GM19463 (cell line): ENCODE measurements at regions not wholly inside any gene's neighbourhood (a gene's known extent, or its start where the extent isn't known, plus 50 kb on each side); places are given as distances from the start of the nearest gene placed in this dataset.

Experiments used
- ATAC-seq: cut with Tn5 transposase; IDR thresholded peaks from one replicate; pipeline ENCODE4 v1.9.1; 2021; ENCODE audit warnings: mild to moderate bottlenecking, moderate library complexity; ENCODE audit not compliant: unreplicated experiment

DNA sequence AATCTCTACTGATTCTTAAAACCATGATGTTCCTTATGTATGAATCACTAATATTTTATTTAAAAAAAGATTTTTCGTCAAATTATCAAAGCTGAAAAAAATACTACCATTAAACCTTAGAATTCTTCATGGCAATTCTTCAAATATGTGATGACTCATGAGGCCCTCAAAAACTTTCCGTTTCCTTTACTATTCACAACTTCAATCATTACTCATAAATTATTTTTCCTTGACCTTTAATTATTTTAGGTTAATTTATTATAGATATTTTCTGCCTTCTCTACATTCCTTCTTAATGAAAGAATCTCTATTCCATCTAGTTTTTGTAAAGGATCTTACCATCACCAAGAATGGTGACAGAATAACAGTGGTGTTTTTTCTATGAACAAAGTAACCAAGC lies 162.1 kb upstream of the SOX5 start:
- no peak for ATAC-seq

DNA sequence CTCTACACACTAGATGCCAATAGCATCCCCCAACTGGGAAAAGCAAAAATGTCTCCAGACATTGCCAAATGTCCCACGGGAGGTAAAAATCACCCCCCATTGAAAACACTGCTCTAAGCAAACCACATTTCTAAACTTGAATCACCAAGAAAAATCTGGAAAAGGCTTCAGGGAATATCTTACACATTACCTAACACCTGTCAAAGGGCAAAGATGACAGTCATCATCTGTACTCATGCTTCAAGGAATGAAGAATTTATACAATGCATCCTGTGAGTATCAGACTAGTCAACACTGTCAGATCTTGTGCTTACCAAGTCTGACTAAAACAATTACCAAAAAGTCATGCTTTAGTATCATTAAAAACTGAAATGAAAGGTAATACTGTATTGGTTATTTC lies 161.6 kb upstream of the SOX5 start:
- ATAC-seq, result no peak

DNA sequence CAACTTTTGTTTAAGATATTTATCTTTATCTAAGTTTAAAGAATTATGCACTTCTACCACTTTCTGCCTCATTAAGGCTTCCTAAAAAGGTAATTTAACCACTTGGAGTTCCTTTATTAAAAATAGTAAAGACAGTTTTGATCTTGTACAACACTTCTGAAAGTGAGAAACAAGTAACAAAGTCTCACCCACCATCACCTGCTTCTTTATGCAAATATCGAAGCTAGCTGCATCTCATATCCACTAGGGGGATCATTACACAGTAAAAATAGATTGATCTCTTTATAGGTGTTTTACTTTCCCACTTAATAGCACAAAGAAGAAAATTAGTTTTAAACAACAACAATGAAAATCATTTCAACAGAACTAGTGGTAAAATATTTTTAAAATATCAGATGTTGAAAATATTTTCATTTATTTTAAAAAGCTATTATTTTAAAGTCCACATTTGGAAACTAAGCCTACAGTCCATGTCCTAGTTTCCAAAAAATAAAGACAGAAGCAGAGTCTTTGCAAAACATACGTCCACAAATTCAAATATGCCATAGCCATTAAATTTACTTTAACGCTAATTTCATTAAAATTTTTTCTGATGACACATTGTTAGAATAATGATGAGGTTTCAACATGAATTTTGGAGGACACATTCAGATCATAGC lies 160.0 kb upstream of the SOX5 start:
- peak; percentile 90 for ATAC-seq

DNA sequence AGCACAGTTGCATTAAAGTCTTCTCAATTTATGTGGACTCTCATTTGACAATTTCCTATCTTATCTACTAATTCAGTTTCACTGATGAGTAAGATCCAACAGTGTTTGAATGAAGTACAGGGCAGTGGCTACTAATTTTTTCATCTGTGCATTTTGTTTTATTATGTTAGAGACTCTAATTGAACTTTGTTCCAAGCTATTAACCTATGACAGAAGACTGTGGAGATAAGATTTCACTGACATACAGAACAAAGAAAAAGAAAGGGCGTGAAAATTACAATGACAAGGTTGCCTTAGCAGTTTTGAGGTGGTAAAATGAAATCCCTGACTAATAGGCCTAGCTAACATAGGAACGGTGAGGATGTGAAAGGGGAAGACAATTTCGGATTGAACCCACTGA lies 153.2 kb upstream of the SOX5 start:
- no peak for ATAC-seq

DNA sequence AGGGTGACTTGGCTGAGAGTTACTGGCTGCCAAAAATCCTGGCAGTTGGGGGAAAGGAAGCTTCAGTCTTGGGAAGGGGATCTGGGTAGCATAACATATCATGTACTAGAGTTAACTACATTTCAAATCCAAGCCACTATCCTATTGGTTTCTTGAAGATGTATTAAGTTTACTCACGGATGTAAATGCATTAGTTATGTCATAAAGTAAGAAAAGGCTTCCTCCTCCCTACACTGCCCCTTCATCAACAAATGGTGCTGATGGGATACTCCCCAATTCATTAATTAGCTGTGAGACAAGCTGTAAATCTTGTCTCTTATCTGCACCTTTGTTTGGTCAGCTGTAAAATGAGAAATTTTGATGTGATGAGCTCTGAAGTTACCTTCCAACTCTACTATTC lies 150.1 kb upstream of the SOX5 start:
- ATAC-seq, result no peak

DNA sequence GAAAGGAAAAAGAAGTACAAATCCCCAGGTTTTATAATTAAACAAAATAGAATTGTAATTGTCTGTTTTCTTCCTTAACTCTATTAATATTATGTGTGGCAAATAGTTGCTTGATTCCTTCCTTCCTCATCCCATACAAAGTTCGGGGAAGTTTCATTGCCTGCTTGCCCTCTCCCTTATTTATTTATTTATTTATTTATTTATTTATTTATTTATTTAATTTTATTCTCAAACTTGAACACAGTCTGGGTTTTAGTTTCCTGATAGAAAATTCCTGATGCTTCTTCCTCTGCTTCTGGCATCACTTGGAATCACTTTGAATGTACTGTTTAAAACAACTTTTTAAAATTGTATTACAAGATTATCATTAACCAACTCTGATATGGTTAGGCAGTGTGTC lies 145.8 kb upstream of the SOX5 start:
- ATAC-seq, result no peak

DNA sequence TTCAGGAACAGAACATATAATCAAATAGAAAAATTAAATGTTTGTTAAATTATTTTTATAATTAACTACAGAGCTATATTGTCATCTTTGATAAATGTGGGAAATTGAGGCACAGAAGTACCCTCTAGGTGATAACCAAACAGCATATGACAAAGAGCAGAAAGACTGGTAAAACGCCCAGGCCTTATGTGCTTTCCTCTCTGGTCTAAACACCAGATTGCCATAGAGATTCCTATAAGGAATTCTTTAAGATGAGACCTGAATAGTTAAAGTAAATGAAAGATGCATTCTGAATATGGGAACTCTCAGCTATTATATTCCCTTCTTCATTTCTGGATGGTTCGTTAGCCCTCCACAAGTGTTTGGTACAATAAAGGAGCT lies 140.0 kb upstream of the SOX5 start:
- no peak for ATAC-seq

DNA sequence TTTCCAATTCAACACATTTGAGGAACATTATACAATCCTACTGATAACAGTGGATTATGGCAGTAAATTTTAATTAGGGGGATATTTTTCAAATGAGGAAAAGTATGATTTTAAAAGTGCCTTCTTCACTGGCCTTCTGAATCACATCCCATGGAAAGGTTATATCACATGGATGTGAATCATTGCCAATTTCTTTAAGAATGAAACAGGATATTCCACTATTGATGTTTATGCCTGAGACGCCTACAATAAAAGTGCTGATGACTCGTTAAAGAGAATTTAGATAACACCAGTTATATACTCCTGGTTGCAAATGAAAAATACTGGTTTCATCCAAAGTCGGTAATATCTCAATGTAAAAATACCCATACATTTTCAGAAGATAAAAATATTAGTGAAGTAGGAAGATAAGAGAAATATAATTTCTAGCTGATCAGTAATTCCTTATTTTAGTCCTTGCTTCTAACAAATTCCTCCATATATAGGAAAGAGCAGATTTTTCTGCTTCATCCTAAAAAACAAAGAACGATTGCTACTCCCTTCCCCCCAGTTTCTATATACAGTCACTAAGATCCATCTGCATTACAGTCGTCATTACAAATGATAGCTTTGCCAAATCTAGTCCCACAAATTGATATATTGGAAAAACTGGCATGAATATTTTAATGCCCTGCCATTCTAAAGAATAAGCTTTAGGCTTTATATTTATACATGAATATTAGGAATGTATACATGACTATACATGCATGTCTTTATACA lies 139.5 kb upstream of the SOX5 start:
- ATAC-seq, result no peak

DNA sequence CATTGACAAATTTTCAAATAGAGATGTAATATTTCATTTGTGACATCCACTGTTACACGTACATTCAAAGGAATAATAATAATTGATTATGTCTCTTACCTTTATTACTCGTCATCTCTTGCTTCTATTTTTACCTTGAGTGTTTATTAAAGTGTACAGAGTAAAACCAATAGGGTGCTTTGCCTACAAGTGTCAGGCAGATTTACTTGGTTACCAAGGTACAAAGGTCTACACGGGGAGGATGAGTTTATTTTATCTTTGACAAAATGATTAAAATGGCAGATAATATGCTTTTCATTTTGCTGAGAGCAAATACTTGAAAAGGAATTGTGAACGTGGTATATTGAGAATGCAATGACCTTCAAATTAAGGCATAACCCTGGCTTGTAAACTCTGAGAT lies 137.8 kb upstream of the SOX5 start:
- no peak for ATAC-seq

DNA sequence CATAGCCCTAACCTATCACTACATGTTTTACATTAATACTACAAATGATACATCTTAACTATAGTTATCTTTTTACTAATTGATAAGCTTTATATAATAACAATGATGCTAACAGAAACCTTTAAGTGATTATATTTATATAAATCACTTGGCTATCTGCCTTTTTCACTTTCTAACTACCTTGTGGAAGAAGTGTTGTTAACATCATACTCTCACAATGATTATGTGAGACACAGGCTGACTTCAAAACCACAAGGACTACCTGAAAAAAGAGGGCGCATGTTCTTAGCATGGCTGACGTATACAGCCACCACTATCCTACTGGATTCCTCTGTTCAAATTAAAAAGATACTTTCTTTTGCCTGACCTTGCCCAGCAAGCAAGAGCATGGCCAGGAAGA lies 135.3 kb upstream of the SOX5 start:
- peak; percentile 80 for ATAC-seq

DNA sequence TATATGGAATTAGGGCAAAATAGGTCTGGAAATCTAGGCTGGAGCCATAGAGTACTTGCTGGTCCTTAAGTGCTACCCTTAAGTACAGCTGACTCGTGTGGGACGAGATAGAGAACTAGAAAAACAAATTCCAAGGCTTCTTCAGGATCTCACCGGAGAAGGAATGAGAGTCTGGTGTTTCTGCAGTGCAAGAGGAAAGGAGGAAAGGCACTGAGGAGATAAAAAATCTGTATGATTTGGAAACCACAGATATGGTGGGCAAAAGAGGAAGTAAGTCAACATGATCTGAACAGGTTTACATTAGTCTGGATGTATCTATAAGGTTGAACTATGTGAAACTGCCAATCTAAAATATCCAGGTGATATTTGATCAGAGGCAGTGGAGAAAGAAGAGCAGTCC lies 134.4 kb upstream of the SOX5 start:
- ATAC-seq, result no peak

DNA sequence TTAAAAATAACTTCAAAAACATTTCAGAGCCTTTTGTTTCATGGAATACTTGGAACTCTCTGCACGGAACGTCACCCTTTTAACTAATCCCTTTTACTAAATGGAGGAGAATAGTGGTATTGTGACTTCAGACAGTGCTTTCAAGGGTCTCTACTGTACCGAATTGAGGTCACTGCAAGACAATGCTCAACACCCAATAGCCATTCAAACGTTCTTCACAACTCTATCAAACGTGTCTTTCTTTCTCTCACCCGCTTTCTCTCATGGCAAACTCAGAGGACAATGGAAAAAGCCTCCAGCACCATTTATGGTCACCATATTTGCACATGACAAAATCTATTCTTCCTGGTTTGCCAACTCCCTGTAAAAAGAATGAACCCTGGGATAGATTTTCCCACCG lies 132.1 kb upstream of the SOX5 start:
- no peak for ATAC-seq

DNA sequence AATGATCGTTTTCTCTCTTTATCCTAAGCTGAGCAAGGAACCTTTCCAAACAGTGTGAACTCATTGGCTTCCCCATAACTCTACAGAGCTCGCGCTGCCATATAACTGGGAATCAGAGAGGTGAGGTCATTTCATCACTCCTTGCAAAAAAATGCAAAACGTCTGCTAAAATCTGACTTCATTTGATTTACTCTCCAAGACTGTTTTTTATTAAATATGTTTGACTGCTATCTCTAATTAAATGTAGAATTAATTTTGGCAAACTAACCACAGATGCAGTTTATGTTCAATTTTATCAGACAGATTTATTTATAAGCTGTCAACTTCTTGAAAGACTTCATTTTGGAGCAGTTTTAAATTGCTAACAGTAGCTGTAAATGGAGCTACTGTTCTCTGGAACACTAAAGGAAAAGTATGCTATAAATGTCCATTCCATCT lies 131.6 kb upstream of the SOX5 start:
- ATAC-seq, result no peak

DNA sequence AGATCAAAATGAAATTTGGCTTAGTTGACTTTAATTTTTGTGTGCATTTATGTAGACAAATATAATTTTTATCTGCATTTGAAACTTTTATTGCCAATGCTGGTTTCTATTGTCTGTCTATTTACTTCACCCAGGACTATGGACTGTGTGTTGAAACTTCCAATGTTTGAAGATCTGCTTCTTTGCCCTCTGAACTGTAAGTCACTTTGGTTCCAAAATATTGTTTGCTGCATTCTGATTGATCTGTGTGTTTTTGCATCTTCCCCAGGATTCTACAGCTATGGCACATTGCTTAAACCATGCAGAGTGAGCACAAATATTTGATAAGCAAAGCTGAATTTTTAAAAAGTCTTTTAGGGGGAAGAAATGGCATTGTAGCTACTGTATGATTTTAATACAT lies 131.0 kb upstream of the SOX5 start:
- no peak for ATAC-seq

DNA sequence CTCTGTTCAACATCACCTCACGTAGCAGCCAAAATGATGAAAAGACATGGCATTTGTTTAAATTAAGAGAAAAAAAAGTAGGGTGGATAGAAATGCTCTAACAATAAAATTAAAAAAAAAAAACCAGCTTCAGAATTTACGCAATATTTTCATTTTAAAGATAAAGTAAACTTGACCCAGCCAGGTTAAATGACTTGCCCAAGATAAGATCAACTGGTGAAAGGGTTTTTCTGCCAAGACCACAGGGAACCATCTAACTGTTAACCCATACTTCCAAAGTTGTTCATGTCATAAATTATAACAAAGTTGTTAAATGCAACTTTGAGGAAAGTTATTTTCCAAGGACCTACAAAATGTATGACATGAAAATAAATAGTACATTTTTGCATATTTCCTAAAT lies 129.6 kb upstream of the SOX5 start:
- no peak for ATAC-seq

DNA sequence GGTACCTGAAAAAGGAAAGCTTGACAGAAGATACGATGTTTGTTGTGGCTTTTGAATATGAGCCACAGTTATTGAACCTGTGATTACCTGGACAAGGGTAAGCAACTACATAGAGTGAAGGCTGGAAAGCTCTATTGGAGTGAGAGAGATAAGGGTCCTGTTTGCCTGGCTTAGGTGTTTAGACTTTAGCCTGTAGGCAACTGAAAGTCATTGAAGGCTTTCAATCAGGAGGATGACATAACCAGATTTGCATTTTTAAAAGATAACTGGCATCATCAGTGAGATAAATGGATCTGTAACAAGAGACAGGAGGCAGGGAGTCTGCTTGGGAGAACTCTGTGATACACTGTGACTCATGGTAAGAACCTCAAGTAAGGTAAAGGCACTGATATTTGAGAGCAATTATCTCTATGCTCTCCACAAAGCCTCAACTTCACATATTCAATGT lies 128.9 kb upstream of the SOX5 start:
- no peak for ATAC-seq

DNA sequence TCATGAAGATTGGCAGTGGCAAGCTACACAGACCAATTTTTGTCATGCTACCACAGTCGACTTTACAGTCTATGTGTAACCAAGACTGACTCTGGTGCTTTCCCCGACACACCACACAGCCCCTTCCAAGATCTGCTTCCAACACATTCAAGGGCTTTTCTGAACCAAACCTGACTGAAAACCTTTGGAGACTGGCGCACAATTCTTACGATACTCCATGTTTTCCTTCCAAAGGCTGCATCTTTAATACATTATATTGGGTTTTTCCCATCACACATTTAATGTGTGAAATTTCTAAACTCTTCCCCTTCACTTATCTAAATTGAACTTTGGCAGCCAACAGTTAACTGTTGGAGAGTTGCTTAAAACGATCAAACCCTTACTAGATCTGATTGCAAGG lies 127.7 kb upstream of the SOX5 start:
- no peak for ATAC-seq

DNA sequence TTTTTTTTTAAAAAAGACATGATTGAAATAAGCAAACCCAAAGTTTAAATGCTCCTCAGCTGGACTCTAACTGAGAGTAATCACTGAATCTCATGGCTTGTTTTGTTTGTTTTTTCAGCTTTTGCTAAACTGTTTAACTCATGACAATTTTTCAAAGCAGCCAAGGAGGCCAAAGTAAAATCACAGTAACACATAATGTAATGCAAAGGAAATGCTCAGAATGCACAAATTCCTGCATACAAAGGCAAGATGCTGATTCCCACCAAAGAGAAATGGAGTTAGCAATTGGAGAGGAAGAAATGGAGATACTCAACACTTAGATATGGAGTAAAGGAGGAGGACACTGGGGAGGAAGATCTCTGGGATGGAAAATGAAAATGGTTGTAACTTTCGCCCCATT lies 126.2 kb upstream of the SOX5 start:
- no peak for ATAC-seq

DNA sequence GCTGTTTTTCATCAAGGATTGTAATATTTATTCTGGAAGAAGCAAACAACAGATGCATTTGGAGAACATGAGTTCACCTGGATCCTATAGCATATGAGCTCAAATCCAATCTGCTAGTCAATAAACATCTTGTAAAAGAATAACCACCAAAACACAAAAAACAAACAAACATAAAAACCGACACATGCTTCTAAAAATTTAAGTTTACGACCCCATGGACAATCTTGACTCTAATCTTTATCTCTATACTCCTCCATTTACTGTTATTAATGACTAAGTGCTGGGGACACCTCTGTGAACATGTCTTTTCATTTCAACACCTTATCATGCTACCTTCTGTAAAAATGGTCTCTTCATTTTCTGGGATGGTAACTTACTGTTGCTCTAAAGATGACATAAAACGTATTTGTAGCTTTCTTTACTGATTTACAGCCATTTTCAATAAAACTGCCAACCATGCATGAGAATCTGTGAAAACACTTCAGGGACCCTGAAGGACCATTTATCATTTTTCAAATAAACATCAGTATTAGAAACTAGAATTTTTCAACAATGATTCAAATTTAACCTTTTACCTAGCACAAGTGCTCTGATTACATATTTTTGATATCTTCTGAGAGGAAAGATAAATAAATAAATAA lies 123.8 kb upstream of the SOX5 start:
- no peak for ATAC-seq

DNA sequence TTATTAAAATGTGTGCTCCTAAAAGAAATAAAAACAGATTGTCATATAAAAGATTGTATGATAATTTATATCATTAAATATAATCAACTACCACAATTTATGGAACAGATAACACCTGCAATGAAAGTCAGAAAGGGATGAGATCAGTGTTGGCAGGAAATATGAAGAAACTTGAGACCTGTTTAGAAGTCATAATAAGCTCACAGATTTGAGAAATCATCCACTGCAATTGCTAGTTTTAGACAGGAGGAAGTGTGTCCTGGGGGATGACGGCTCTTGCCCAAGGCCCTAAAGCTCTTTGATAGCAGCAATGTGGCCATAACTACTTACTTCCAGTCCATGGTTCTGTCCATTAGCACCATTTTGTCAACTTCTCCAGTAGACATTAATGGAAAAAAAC lies 122.8 kb upstream of the SOX5 start:
- no peak for ATAC-seq

DNA sequence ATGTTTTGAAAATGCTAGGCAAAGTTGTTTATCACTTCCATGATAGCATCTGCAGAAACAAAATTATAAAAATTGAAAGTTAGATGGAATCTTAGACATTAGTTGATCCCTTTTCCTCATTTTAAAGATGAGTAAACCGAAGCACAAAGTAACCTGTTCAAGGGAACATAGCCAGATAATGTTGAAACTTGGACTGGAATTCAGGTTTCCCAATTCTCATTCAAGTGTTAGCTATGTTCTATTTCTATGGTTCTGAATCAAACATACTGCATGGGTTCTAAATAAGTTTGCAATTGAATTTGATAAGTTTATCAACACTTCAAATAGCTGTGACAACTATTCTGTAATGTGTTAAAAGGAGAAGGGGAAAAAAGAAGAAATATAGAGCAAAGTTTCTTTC lies 122.4 kb upstream of the SOX5 start:
- no peak for ATAC-seq
